SK-N-SH treated with all-trans-retinoic acid at 6 μM for 48 hours (cell line): ENCODE measurements at regions not wholly inside any gene's neighbourhood (a gene's known extent, or its start where the extent isn't known, plus 50 kb on each side); places are given as distances from the start of the nearest gene placed in this dataset.

ENCODE experiments used
- ARNTL ChIP-seq: fragments of 450-650 bp; formaldehyde crosslinking; IDR thresholded peaks from 2 replicates; pipeline ENCODE4 v1.5.0; 2020; ENCODE audit warnings: low read depth, mild to moderate bottlenecking, moderate library complexity, borderline replicate concordance
- CREB5 ChIP-seq: fragments of 250-450 bp; sonication (Bioruptor Pico); IDR thresholded peaks from 2 replicates; pipeline ENCODE4 v1.5.1; 2020; ENCODE audit warnings: low read depth, mild to moderate bottlenecking, moderate library complexity
- ZFP30 ChIP-seq: fragments of 450-650 bp; formaldehyde crosslinking; IDR thresholded peaks from 2 replicates; pipeline ENCODE4 v1.5.0; 2022; ENCODE audit warnings: mild to moderate bottlenecking, moderate library complexity

- TF ChIP-seq CREB5 (CRISPR knock-in tag) (no peak), ARNTL (no peak), ZFP30 (no peak)
These were observed 287.1 kb downstream of the SEC61B start for GRCh38 chr9:99509065-99509745.
